GM10248 (cell line): ENCODE measurements at regions not wholly inside any gene's neighbourhood (a gene's known extent, or its start where the extent isn't known, plus 50 kb on each side); places are given as distances from the start of the nearest gene placed in this dataset.

Source experiments
- CTCF ChIA-PET: fragments of 300-600 bp; sonication (Branson Sonifier 250); formaldehyde crosslinking; extraction: SDS; loops from one replicate; lab custom pipeline; 2021; ENCODE audit warnings: antibody characterized with exemption; lab: Yijun Ruan, JAX
- POLR2A ChIA-PET: fragments of 350-650 bp; sonication (Branson Sonifier 250); formaldehyde crosslinking; extraction: SDS; loops from one replicate; lab custom pipeline; 2020; ENCODE audit warnings: antibody characterized with exemption; lab: Yijun Ruan, JAX
- DNase-seq: peaks from one replicate; pipeline ENCODE4 v3.0.0; 2012; ENCODE audit errors: extremely low spot score
- TF ChIP-seq, protein P1 (sequence below): IDR thresholded peaks from 2 replicates; pipeline ENCODE4 v1.5.1; 2012; ENCODE audit warnings: mild to moderate bottlenecking, low read depth; ENCODE audit errors: extremely low read depth, missing control alignments, control extremely low read depth

DNA sequence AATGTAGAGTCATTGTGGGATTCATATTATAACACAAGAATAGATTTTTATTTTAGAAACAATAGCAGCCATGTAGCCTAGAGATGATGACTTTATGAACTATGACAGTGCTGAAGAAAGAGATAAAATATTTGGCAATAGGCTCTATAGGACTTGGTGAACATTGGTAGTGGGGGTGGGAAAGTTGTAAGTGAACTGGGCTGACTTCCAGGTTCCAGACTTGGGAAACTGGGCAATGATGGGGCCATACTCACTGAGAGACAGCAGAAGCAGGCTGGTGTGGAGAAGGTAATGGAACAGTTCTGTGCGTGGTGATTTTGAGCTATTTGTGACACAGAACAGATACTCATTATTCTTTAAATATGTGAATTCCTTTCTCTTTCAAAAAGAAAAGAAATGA, 470.3 kb upstream of the HNRNPA3 start:
- no peak for DNase-seq
- POLR2A ChIA-PET: no interaction called here

DNA sequence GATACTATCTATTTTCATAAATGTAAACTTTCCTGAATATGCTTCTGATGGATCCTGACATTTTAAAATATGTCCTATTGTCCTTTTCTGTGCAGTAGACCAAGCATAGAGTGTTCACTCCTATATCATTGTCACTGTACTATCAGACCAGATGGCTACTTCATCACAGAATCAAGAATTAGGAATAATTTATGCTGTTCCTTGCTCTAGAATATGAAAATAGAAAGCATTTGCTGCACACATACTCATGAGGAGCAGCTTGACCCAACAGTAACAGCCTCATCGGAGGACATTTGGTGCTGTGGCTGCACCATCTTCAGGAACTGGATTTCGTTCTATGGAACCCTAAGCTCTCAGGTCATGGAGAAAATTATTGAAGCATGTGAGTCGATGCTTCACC, 468.9 kb upstream of the HNRNPA3 start:
- CTCF ChIA-PET: interaction anchor here (1.0 to 1.3 kb wide), 2 partner anchors 9 kb away, joined by 3 read pairs; no protein-coding TSS in a partner anchor
- DNase-seq: no peak
- POLR2A ChIA-PET: no interaction called here
- TF ChIP-seq, protein P1, sequence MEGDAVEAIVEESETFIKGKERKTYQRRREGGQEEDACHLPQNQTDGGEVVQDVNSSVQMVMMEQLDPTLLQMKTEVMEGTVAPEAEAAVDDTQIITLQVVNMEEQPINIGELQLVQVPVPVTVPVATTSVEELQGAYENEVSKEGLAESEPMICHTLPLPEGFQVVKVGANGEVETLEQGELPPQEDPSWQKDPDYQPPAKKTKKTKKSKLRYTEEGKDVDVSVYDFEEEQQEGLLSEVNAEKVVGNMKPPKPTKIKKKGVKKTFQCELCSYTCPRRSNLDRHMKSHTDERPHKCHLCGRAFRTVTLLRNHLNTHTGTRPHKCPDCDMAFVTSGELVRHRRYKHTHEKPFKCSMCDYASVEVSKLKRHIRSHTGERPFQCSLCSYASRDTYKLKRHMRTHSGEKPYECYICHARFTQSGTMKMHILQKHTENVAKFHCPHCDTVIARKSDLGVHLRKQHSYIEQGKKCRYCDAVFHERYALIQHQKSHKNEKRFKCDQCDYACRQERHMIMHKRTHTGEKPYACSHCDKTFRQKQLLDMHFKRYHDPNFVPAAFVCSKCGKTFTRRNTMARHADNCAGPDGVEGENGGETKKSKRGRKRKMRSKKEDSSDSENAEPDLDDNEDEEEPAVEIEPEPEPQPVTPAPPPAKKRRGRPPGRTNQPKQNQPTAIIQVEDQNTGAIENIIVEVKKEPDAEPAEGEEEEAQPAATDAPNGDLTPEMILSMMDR: no peak

More for the DNA sequence above, 470.3 kb upstream of the HNRNPA3 start:
- TF ChIP-seq, protein P1: no peak
- CTCF ChIA-PET: no interaction called here

DNA sequence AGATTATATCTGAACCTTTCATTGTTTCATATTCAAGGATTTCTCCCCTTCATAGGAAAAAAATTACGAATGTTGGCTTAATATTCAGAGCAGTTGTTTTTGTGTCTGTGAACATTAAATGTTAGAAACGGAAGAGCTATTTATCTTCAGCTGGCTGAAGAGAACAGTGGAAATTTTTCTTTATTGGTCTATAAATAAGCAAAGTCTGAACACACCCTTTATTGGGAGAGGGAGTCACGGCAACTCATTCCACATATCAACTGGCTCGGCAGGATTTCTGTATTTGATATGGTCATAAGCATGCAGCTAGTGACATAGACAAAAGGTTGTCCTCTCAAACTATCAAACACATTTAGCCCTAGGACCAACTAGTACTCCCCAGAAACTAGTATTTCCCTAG, 468.4 kb upstream of the HNRNPA3 start:
- no peak for DNase-seq
- TF ChIP-seq, protein P1: no peak
- ChIA-PET CTCF (interaction anchor here (1.3 kb wide), 1 partner anchor 10 kb away, joined by 3 read pairs; no protein-coding TSS in a partner anchor), POLR2A (no interaction called here)

DNA sequence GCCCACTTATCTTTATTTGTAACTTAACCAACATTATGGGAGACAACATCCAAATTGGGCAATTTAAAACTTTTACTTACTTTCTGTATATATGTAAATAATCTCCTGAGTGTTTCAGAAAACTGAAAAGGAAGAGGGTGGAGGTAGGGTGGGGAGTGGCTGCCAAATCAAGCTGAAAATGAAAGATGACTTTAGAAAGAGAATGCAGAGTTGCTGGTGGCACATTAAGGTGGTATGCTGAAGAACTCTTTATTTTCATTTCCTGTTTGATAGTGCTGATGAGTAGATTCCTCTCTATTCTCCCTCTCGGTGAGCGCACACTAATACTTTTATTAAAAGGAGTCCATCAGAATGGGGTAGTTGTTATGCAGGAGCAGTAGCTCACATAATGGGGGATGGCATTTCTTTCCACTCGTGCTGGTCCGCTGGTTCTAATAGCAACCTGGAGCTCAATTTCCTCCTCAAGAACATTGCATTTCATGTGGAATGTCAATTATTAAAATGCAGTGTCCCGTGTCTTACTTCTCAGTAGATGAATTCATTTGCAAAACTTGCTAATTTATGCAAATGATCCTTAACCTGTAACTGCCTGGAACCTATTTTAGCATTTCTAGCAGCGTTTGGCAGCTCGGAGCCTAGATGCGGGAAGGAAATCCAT, 466.9 kb upstream of the HNRNPA3 start:
- POLR2A ChIA-PET: no interaction called here
- CTCF ChIA-PET: interaction anchor here (1.3 kb wide), 1 partner anchor 8 kb away, joined by 4 read pairs; no protein-coding TSS in a partner anchor
- TF ChIP-seq, protein P1: no peak
- DNase-seq: no peak

DNA sequence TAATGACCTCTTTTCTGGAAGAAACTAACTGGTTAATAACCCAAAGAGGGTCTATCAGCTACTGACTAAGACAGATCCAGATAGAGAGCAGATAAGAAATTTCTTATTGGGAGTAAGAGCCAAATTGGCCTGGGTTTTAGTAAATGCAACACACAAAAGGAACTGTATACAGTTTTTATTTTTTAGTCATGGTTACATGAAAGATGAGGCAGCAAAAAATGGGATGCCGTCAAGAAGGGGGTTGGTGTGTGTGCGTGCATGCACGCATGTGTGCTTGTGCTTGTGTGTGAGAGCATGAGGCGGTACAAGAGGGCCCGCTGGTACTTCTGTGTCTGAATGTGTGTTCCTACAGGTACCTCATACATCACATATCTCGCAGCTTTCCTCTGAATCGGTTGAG, 466.2 kb upstream of the HNRNPA3 start:
- TF ChIP-seq, protein P1: no peak
- ChIA-PET CTCF (interaction anchor here (1.3 kb wide), 1 partner anchor 9 kb away, joined by 4 read pairs; no protein-coding TSS in a partner anchor), POLR2A (no interaction called here)
- DNase-seq: no peak

DNA sequence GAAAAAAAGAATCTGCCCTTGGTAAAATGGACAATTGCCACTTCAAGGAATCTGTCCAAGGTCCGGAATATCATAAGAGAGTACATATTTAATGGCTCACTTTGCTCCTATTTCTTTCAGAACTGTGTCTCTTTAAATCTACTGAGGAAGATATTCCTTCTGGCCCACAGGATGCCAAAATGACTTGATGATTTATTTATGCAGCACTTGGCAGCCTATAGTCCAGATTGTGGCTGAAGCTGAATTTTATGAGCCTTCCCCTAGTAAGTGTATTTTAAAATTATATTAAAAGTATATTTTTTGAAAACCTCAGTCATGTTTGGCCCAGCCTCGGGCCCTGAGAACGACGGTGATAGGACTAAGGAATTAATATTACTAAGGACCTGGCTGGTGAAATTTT, 465.1 kb upstream of the HNRNPA3 start:
- TF ChIP-seq, protein P1: no peak
- ChIA-PET POLR2A (no interaction called here), CTCF (interaction anchor here (1.3 to 1.9 kb wide), 2 partner anchors 14 to 17 kb away, joined by 3 to 6 read pairs; no protein-coding TSS in a partner anchor)
- no peak for DNase-seq
